Karpas-422 (cell line): ENCODE measurements at regions not wholly inside any gene's neighbourhood (a gene's known extent, or its start where the extent isn't known, plus 50 kb on each side); places are given as distances from the start of the nearest gene placed in this dataset.

Source experiments
- DNase-seq: peaks from one replicate; pipeline ENCODE4 v3.0.0-alpha.2; 2015
- H2AFZ ChIP-seq: fragments of 200-600 bp; sonication (generic); 2 replicates; pipeline ENCODE4 v1.6.1; 2014; ENCODE audit warnings: antibody characterized with exemption, low read length, mixed read lengths
- H3K27ac ChIP-seq: fragments of 200-600 bp; sonication (generic); 2 replicates; pipeline ENCODE4 v1.5.1; 2014; ENCODE audit warnings: mild to moderate bottlenecking, low read length, moderate library complexity
- H3K27me3 ChIP-seq: fragments of 200-600 bp; sonication (generic); 2 replicates; pipeline ENCODE4 v1.6.1; 2014; ENCODE audit warnings: low read length, mixed read lengths
- H3K36me3 ChIP-seq: fragments of 200-600 bp; sonication (generic); 2 replicates; pipeline ENCODE4 v1.6.1; 2014; ENCODE audit warnings: low read length, mixed read lengths; ENCODE audit not compliant: insufficient read depth
- H3K4me1 ChIP-seq: fragments of 200-600 bp; sonication (generic); 2 replicates; pipeline ENCODE4 v1.6.1; 2014; ENCODE audit warnings: mild to moderate bottlenecking, low read length, mixed read lengths
- H3K4me2 ChIP-seq: fragments of 200-600 bp; sonication (generic); 2 replicates; pipeline ENCODE4 v1.6.1; 2014; ENCODE audit warnings: low read length, low read depth, mild to moderate bottlenecking; ENCODE audit not compliant: poor library complexity, severe bottlenecking
- H3K4me3 ChIP-seq: fragments of 200-600 bp; sonication (generic); 2 replicates; pipeline ENCODE4 v1.5.1; 2014; ENCODE audit warnings: mild to moderate bottlenecking, antibody characterized with exemption, low read length, mixed read lengths
- H3K79me2 ChIP-seq: fragments of 200-600 bp; sonication (generic); 2 replicates; pipeline ENCODE4 v1.6.1; 2014; ENCODE audit warnings: mild to moderate bottlenecking, low read length, mixed read lengths
- H3K9ac ChIP-seq: fragments of 200-600 bp; sonication (generic); 2 replicates; pipeline ENCODE4 v1.6.0; 2014; ENCODE audit warnings: low read length
- H3K9me2 ChIP-seq: fragments of 200-600 bp; sonication (generic), shearing (Covaris generic); replicated peaks from 2 replicates; pipeline ENCODE4 v1.6.0; 2014; ENCODE audit warnings: mild to moderate bottlenecking, low read length, moderate library complexity; ENCODE audit not compliant: insufficient read depth
- H3K9me3 ChIP-seq: fragments of 300-700, 200-600 bp; sonication (generic); 2 replicates; pipeline ENCODE4 v1.6.1; 2014; ENCODE audit warnings: low read length, mixed read lengths
- H4K20me1 ChIP-seq: fragments of 200-600 bp; sonication (generic); 2 replicates; pipeline ENCODE4 v1.6.1; 2014; ENCODE audit warnings: mild to moderate bottlenecking, antibody characterized with exemption, low read length, low read depth; ENCODE audit not compliant: insufficient read depth

- Histone ChIP-seq H3K27ac (no peak overlapping the region), H3K4me2 (no peak overlapping the region), H3K4me1 (no peaks in the 10 kb centered on the region), H3K9me3 (no peaks in the 10 kb centered on the region), H3K36me3 (no peaks in the 10 kb centered on the region), H4K20me1 (0 out of 2 replicates have a peak, but pooled peaks cover 3% of the 10 kb centered on the region), H3K79me2 (no peaks in the 10 kb centered on the region), H3K9me2 (no peaks in the 10 kb centered on the region), H3K4me3 (no peak overlapping the region), H3K9ac (no peak overlapping the region), H3K27me3 (no peaks in the 10 kb centered on the region), H2AFZ (no peak overlapping the region)
- no peak for DNase-seq
Observed at GRCh38 chr11:71341173-71341572, 88.8 kb upstream of the SHANK2 start.

- no peaks in the 10 kb centered on the region for H3K9me3 ChIP-seq
- no peak overlapping the region for H3K4me3 ChIP-seq
- no peaks in the 10 kb centered on the region for H3K36me3 ChIP-seq
Observed at GRCh38 chr11:71340086-71340606, 87.8 kb upstream of the SHANK2 start.

GRCh38 chr11:71339396-71339881 lies 87.1 kb upstream of the SHANK2 start:
- Histone ChIP-seq H3K27me3 (no peaks in the 10 kb centered on the region), H3K4me3 (no peak overlapping the region), H3K4me1 (no peaks in the 10 kb centered on the region), H3K9me2 (no peaks in the 10 kb centered on the region), H3K4me2 (no peak overlapping the region), H3K9me3 (no peaks in the 10 kb centered on the region), H3K36me3 (no peaks in the 10 kb centered on the region), H3K9ac (no peak overlapping the region), H2AFZ (no peak overlapping the region), H3K79me2 (no peaks in the 10 kb centered on the region), H3K27ac (no peak overlapping the region), H4K20me1 (0 out of 2 replicates have a peak, but pooled peaks cover 3% of the 10 kb centered on the region)
- no peak for DNase-seq

More at GRCh38 chr11:71340086-71340606, 87.8 kb upstream of the SHANK2 start:
- no peaks in the 10 kb centered on the region for H3K4me1 ChIP-seq
- no peaks in the 10 kb centered on the region for H3K9me2 ChIP-seq
- no peak overlapping the region for H3K27ac ChIP-seq
- no peak overlapping the region for H3K4me2 ChIP-seq
- H4K20me1 ChIP-seq = 0 out of 2 replicates have a peak, but pooled peaks cover 3% of the 10 kb centered on the region
- H3K9ac ChIP-seq = no peak overlapping the region
- DNase-seq = no peak
- H3K27me3 ChIP-seq = no peaks in the 10 kb centered on the region
- H3K79me2 ChIP-seq = no peaks in the 10 kb centered on the region
- H2AFZ ChIP-seq = no peak overlapping the region

GRCh38 chr11:71338801-71339395 lies 86.5 kb upstream of the SHANK2 start:
- Histone ChIP-seq H3K79me2 (no peaks in the 10 kb centered on the region), H3K27me3 (no peaks in the 10 kb centered on the region), H3K9me2 (no peaks in the 10 kb centered on the region), H3K4me1 (no peaks in the 10 kb centered on the region), H4K20me1 (0 out of 2 replicates have a peak, but pooled peaks cover 3% of the 10 kb centered on the region), H3K9me3 (no peaks in the 10 kb centered on the region), H2AFZ (no peak overlapping the region), H3K27ac (no peak overlapping the region), H3K4me2 (no peak overlapping the region), H3K4me3 (no peak overlapping the region), H3K36me3 (no peaks in the 10 kb centered on the region), H3K9ac (no peak overlapping the region)
- no peak for DNase-seq

- Histone ChIP-seq H3K79me2 (no peaks in the 10 kb centered on the region), H3K4me3 (no peak overlapping the region), H3K4me2 (no peak overlapping the region), H4K20me1 (0 out of 2 replicates have a peak, but pooled peaks cover 1% of the 10 kb centered on the region), H3K9me2 (no peaks in the 10 kb centered on the region), H3K27ac (no peak overlapping the region), H3K9me3 (no peaks in the 10 kb centered on the region), H3K4me1 (no peaks in the 10 kb centered on the region), H3K36me3 (no peaks in the 10 kb centered on the region), H3K27me3 (no peaks in the 10 kb centered on the region), H3K9ac (no peak overlapping the region), H2AFZ (no peak overlapping the region)
- no peak for DNase-seq
Observed at GRCh38 chr11:71336996-71337754, 84.8 kb upstream of the SHANK2 start.

GRCh38 chr11:71336176-71336995 lies 84.0 kb upstream of the SHANK2 start:
- Histone ChIP-seq H3K79me2 (no peaks in the 10 kb centered on the region), H3K36me3 (no peaks in the 10 kb centered on the region), H3K27me3 (no peaks in the 10 kb centered on the region), H3K4me3 (no peak overlapping the region), H4K20me1 (no peaks in the 10 kb centered on the region), H2AFZ (no peak overlapping the region), H3K4me2 (no peak overlapping the region), H3K9ac (no peak overlapping the region), H3K27ac (no peak overlapping the region), H3K9me3 (no peaks in the 10 kb centered on the region), H3K9me2 (no peaks in the 10 kb centered on the region), H3K4me1 (no peaks in the 10 kb centered on the region)
- DNase-seq = no peak

GRCh38 chr11:71335371-71335770 lies 83.0 kb upstream of the SHANK2 start:
- Histone ChIP-seq H2AFZ (no peak overlapping the region), H3K27ac (no peak overlapping the region), H3K36me3 (no peaks in the 10 kb centered on the region), H3K9ac (no peak overlapping the region), H3K79me2 (no peaks in the 10 kb centered on the region), H3K4me3 (no peak overlapping the region), H3K27me3 (no peaks in the 10 kb centered on the region), H3K4me2 (no peak overlapping the region), H3K4me1 (no peaks in the 10 kb centered on the region), H3K9me3 (no peaks in the 10 kb centered on the region), H4K20me1 (no peaks in the 10 kb centered on the region), H3K9me2 (no peaks in the 10 kb centered on the region)
- DNase-seq = no peak

- no peaks in the 10 kb centered on the region for H3K4me1 ChIP-seq
- no peaks in the 10 kb centered on the region for H3K36me3 ChIP-seq
- no peaks in the 10 kb centered on the region for H3K9me2 ChIP-seq
- H3K27me3 ChIP-seq = no peaks in the 10 kb centered on the region
- H2AFZ ChIP-seq = no peak overlapping the region
- no peak overlapping the region for H3K4me3 ChIP-seq
- no peak for DNase-seq
- no peaks in the 10 kb centered on the region for H3K9me3 ChIP-seq
- no peak overlapping the region for H3K9ac ChIP-seq
- H3K4me2 ChIP-seq = no peak overlapping the region
- H3K27ac ChIP-seq = no peak overlapping the region
- H3K79me2 ChIP-seq = no peaks in the 10 kb centered on the region
- no peaks in the 10 kb centered on the region for H4K20me1 ChIP-seq
Observed at GRCh38 chr11:71334191-71334590, 81.8 kb upstream of the SHANK2 start.
